ENCODE measurements at regions not wholly inside any gene's neighbourhood (a gene's known extent, or its start where the extent isn't known, plus 50 kb on each side); places are given as distances from the start of the nearest gene placed in this dataset.

GRCh38 chr16:35569413-35569812 lies 2110.0 kb downstream of the TP53TG3F start:
- no peak for TF ChIP-seq EZH2 (IDR thresholded peaks at IDR 0.05; ENCODE audit: borderline replicate concordance, insufficient read depth, low read depth, low read length, poor library complexity, severe bottlenecking)
- TF ChIP-seq CTCF (IDR thresholded peaks at IDR 0.05): no peak

Data from B cell (primary cell).